Parathyroid adenoma (tissue), 2 donors: ENCODE measurements at regions not wholly inside any gene's neighbourhood (a gene's known extent, or its start where the extent isn't known, plus 50 kb on each side); places are given as distances from the start of the nearest gene placed in this dataset.

Source experiments
- H2AFZ ChIP-seq: fragments of 300-600 bp; sonication (generic); one replicate; pipeline ENCODE4 v1.7.0; 2017; ENCODE audit warnings: antibody characterized with exemption, mild to moderate bottlenecking
- H3K27ac ChIP-seq: fragments of 300-600 bp; sonication (generic); one replicate; pipeline ENCODE4 v1.7.0; 2017
- H3K27me3 ChIP-seq: fragments of 300-600 bp; sonication (generic); one replicate; pipeline ENCODE4 v1.7.0; 2017; ENCODE audit warnings: low read length; ENCODE audit not compliant: control insufficient read depth, insufficient read depth
- H3K36me3 ChIP-seq: fragments of 300-600 bp; sonication (generic); one replicate; pipeline ENCODE4 v1.7.0; 2017; ENCODE audit warnings: low read length; ENCODE audit not compliant: control insufficient read depth, insufficient read depth
- H3K4me1 ChIP-seq: fragments of 300-600 bp; sonication (generic); one replicate; pipeline ENCODE4 v1.7.0; 2017; ENCODE audit warnings: control low read depth
- H3K4me2 ChIP-seq: fragments of 300-600 bp; sonication (generic); one replicate; pipeline ENCODE4 v1.7.0; 2017; ENCODE audit warnings: low read length
- H3K4me3 ChIP-seq: fragments of 300-600 bp; sonication (generic); one replicate; pipeline ENCODE4 v1.7.0; 2017; ENCODE audit warnings: low read depth, low read length
- H3K79me2 ChIP-seq: fragments of 300-600 bp; sonication (generic); one replicate; pipeline ENCODE4 v1.7.0; 2017; ENCODE audit warnings: control low read depth
- H3K9ac ChIP-seq: fragments of 300-600 bp; sonication (generic); one replicate; pipeline ENCODE4 v1.7.0; 2017; ENCODE audit warnings: mild to moderate bottlenecking
- H3K9me3 ChIP-seq: fragments of 300-600 bp; sonication (generic); one replicate; pipeline ENCODE4 v1.7.0; 2017; ENCODE audit warnings: low read length; ENCODE audit not compliant: control insufficient read depth
- TF ChIP-seq, protein P1 (sequence below): fragments of 300-600 bp; sonication (generic); IDR thresholded peaks from one replicate; pipeline ENCODE4 v1.7.0; 2017; ENCODE audit warnings: antibody characterized with exemption, mild to moderate bottlenecking
- donor health status: primary hyperparathyroidism.

DNA sequence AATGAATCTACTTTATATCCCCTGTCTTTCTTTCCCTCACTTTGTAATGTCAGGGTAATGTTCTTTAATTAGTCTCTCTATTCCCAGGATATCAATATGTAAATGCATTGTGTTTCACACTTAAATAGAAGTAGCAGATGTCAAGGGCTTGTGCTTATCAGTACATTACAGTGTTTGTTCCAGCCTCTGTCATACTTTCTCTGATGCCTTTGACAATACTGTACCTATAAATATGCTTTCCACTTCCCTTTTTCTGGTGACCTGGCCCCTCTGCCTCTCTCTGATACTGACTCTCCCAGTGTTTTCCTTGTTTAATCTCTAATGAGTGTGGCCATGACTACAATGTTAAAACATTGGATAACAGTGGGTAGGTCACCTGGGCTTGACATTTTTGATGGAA is 862.0 kb upstream of the NEGR1 start:
- TF ChIP-seq, protein P1, sequence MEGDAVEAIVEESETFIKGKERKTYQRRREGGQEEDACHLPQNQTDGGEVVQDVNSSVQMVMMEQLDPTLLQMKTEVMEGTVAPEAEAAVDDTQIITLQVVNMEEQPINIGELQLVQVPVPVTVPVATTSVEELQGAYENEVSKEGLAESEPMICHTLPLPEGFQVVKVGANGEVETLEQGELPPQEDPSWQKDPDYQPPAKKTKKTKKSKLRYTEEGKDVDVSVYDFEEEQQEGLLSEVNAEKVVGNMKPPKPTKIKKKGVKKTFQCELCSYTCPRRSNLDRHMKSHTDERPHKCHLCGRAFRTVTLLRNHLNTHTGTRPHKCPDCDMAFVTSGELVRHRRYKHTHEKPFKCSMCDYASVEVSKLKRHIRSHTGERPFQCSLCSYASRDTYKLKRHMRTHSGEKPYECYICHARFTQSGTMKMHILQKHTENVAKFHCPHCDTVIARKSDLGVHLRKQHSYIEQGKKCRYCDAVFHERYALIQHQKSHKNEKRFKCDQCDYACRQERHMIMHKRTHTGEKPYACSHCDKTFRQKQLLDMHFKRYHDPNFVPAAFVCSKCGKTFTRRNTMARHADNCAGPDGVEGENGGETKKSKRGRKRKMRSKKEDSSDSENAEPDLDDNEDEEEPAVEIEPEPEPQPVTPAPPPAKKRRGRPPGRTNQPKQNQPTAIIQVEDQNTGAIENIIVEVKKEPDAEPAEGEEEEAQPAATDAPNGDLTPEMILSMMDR, result no peak
- H3K9me3 ChIP-seq, result no peaks in the 10 kb centered on the region
- no peak overlapping the region for H2AFZ ChIP-seq
- H3K27ac ChIP-seq, result no peak overlapping the region
- H3K79me2 ChIP-seq, result no peaks in the 10 kb centered on the region
- H3K4me3 ChIP-seq, result no peak overlapping the region
- no peak overlapping the region for H3K9ac ChIP-seq
- no peak overlapping the region for H3K4me2 ChIP-seq
- no peaks in the 10 kb centered on the region for H3K27me3 ChIP-seq
- no peaks in the 10 kb centered on the region for H3K36me3 ChIP-seq
- H3K4me1 ChIP-seq, result no peaks in the 10 kb centered on the region

DNA sequence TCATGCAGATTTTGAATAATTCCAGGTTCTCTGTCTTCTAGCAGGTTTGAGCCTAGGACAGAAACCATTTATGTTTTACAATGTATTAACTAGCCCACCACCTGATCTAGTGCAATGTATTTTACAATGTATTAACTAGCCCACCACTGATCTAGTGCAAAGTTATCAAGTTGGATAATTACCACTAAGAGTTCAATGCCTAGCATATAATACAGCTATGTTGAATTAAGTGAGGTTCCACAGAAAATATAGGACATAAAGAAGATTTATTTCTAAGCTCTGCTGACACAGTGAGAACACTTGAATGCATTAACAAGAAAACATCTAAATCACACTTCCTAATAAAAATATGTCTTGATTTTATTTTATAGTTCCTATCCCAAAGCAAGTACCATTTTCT is 854.6 kb upstream of the NEGR1 start:
- Histone ChIP-seq H3K9ac (no peak overlapping the region), H3K27ac (no peak overlapping the region), H3K36me3 (no peaks in the 10 kb centered on the region), H3K4me1 (no peaks in the 10 kb centered on the region), H3K9me3 (no peaks in the 10 kb centered on the region), H3K79me2 (no peaks in the 10 kb centered on the region), H3K27me3 (no peaks in the 10 kb centered on the region), H2AFZ (no peak overlapping the region), H3K4me3 (no peak overlapping the region), H3K4me2 (no peak overlapping the region)
- TF ChIP-seq, protein P1, result no peak

DNA sequence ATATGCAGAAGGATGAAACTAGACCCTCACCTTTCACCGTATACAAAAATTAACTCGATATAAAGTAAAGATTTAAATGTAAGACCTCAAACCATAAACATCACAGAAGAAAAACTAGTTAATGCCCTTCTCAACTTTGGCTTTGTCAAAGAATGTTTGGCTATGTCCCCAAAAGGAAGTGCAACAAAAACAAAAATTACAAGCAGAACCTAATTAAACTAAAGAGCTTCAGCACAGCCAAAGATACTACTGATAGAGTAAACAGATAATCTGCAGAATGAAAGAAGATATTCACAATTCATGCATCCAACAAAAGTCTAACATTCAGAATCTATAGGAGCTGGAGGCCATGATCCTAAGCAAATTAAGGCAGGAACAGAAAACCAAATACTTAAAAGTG is 824.6 kb upstream of the NEGR1 start:
- Histone ChIP-seq H3K4me3 (no peak overlapping the region), H3K79me2 (no peaks in the 10 kb centered on the region), H3K4me2 (no peak overlapping the region), H3K27ac (no peak overlapping the region), H3K27me3 (no peaks in the 10 kb centered on the region), H3K9ac (no peak overlapping the region), H3K9me3 (no peaks in the 10 kb centered on the region), H3K36me3 (no peaks in the 10 kb centered on the region), H3K4me1 (no peaks in the 10 kb centered on the region), H2AFZ (no peak overlapping the region)
- TF ChIP-seq, protein P1, result no peak

DNA sequence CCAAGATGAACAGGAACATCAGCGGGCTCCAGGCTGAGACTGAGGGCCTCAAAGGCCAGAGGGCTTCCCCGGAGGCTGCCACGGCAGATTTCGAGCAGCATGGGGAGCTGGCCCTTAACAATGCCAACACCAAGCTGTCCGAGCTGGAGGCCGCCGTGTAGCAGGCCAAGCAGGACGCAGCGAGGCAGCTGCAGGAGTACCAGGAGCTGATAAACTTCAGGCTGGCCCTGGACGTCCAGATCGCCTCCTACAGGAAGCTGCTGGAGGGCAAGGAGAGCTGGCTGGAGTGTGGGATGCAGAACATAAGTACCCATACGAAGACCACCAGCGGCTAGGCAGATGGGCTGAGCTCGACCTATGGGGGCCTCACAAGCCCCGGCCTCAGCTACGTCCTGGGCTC is 823.4 kb upstream of the NEGR1 start:
- Histone ChIP-seq H3K9me3 (no peaks in the 10 kb centered on the region), H3K27me3 (no peaks in the 10 kb centered on the region)

DNA sequence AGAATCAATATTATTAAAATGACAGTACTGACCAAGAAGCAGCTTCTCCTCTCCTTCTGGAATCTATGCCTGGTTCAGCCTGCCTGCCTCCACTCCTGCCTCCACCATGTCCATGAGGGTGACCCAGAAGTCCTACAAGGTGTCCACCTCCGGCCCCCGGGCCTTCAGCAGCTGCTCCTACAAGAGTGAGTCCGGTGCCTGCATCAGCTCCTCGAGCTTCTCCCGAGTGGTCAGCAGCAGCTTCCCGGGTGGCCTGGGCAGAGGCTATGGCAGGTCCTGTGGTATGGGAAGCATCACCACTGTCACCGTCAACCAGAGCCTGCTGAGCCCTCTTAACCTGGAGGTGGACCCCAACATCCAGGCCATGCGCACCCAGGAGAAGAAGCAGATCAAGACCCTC is 822.4 kb upstream of the NEGR1 start:
- no peaks in the 10 kb centered on the region for H3K9me3 ChIP-seq
- no peak overlapping the region for H2AFZ ChIP-seq
- H3K4me2 ChIP-seq, result no peak overlapping the region
- H3K4me1 ChIP-seq, result no peaks in the 10 kb centered on the region
- no peak overlapping the region for H3K27ac ChIP-seq
- H3K9ac ChIP-seq, result no peak overlapping the region
- H3K36me3 ChIP-seq, result no peaks in the 10 kb centered on the region
- H3K4me3 ChIP-seq, result no peak overlapping the region
- no peaks in the 10 kb centered on the region for H3K79me2 ChIP-seq
- TF ChIP-seq, protein P1, result no peak
- no peaks in the 10 kb centered on the region for H3K27me3 ChIP-seq

More for the DNA sequence above, 823.4 kb upstream of the NEGR1 start:
- H3K79me2 ChIP-seq, result no peaks in the 10 kb centered on the region
- no peak overlapping the region for H3K4me3 ChIP-seq
- H2AFZ ChIP-seq, result no peak overlapping the region
- no peaks in the 10 kb centered on the region for H3K36me3 ChIP-seq
- H3K4me2 ChIP-seq, result no peak overlapping the region
- H3K27ac ChIP-seq, result no peak overlapping the region
- no peaks in the 10 kb centered on the region for H3K4me1 ChIP-seq
- H3K9ac ChIP-seq, result no peak overlapping the region
- TF ChIP-seq, protein P1, result no peak
